ENCODE measurements at regions not wholly inside any gene's neighbourhood (a gene's known extent, or its start where the extent isn't known, plus 50 kb on each side); places are given as distances from the start of the nearest gene placed in this dataset.

GRCh38 chr11:19580646-19581045, 132.0 kb upstream of the NAV2 start:
- no peak overlapping the region for H3K4ac ChIP-seq (ENCODE audit: low read depth, low read length)
- no peak overlapping the region for H4K5ac ChIP-seq (ENCODE audit: low read depth, low read length)
- no peak overlapping the region for H2BK120ac ChIP-seq (ENCODE audit: low read depth, low read length)
- ATAC-seq (ENCODE audit: low read depth): no peak
- no peak overlapping the region for H2BK20ac ChIP-seq (ENCODE audit: low read depth, low read length)
- dilution Hi-C loops (cut with HindIII; ENCODE audit: low sequenced_read_pairs, unreplicated experiment): no loop called here
- in situ Hi-C loops (cut with MboI; ENCODE audit: low sequenced_read_pairs): no loop called here
- H3K4me2 ChIP-seq (ENCODE audit: low read depth, low read length): no peak overlapping the region
- ChIA-PET POLR2A (ENCODE audit: unreplicated experiment) (no interaction called here), CTCF (no interaction called here)
- peaks cover 20% of the 10 kb centered on the region for H3K4me1 ChIP-seq (ENCODE audit: control insufficient read depth, insufficient read depth, low read length)
- H3K14ac ChIP-seq (replicated peaks; ENCODE audit: low read depth, low read length): no peak overlapping the region
- no peak overlapping the region for H3K23ac ChIP-seq (ENCODE audit: low read depth, low read length)
- H3K36me3 ChIP-seq (ENCODE audit: control insufficient read depth, insufficient read depth, low read length): no peaks in the 10 kb centered on the region
- peaks cover 12% of the 10 kb centered on the region for H3K9me1 ChIP-seq (ENCODE audit: insufficient read depth, low read length)
- intact Hi-C loops (cut with micrococcal nuclease): no loop called here
- H4K8ac ChIP-seq (ENCODE audit: low read depth in 2 of 2, low read length in 2 of 2): no peak overlapping the region
- BruUV-seq (replicated peaks): no TSS peak
- H2AFZ ChIP-seq (replicated peaks; ENCODE audit: low read length, poor library complexity): no peak overlapping the region
- TF ChIP-seq CEBPB (IDR thresholded peaks at IDR 0.05; ENCODE audit: low read depth, low read length) (no peak), MAFK (IDR thresholded peaks at IDR 0.05; ENCODE audit: low read depth, low read length) (no peak), FOS (IDR thresholded peaks at IDR 0.05; ENCODE audit: low read depth, low read length) (no peak), POLR2A (IDR thresholded peaks at IDR 0.05; ENCODE audit: low read depth, low read length) (no peak), RAD21 (IDR thresholded peaks at IDR 0.05; ENCODE audit: low read length) (no peak), CHD1 (IDR thresholded peaks at IDR 0.05; ENCODE audit: low read depth, low read length) (no peak), NFE2L2 (IDR thresholded peaks at IDR 0.05; ENCODE audit: low read depth, low read length) (no peak), MAZ (IDR thresholded peaks at IDR 0.05; ENCODE audit: borderline replicate concordance, low read depth, low read length) (no peak), MXI1 (IDR thresholded peaks at IDR 0.05; ENCODE audit: borderline replicate concordance, low read depth, low read length) (no peak), SMC3 (IDR thresholded peaks at IDR 0.05; ENCODE audit: low read depth, low read length) (no peak), RCOR1 (IDR thresholded peaks at IDR 0.05; ENCODE audit: insufficient replicate concordance, low read length) (no peak), RFX5 (IDR thresholded peaks at IDR 0.05; ENCODE audit: low read depth, low read length) (no peak), USF2 (IDR thresholded peaks at IDR 0.05; ENCODE audit: low read depth, low read length) (no peak)
- TF ChIP-seq, protein P1, sequence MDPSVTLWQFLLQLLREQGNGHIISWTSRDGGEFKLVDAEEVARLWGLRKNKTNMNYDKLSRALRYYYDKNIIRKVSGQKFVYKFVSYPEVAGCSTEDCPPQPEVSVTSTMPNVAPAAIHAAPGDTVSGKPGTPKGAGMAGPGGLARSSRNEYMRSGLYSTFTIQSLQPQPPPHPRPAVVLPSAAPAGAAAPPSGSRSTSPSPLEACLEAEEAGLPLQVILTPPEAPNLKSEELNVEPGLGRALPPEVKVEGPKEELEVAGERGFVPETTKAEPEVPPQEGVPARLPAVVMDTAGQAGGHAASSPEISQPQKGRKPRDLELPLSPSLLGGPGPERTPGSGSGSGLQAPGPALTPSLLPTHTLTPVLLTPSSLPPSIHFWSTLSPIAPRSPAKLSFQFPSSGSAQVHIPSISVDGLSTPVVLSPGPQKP (IDR thresholded peaks at IDR 0.05; ENCODE audit: borderline replicate concordance, low read depth, low read length): no peak
- TF ChIP-seq, protein P2, sequence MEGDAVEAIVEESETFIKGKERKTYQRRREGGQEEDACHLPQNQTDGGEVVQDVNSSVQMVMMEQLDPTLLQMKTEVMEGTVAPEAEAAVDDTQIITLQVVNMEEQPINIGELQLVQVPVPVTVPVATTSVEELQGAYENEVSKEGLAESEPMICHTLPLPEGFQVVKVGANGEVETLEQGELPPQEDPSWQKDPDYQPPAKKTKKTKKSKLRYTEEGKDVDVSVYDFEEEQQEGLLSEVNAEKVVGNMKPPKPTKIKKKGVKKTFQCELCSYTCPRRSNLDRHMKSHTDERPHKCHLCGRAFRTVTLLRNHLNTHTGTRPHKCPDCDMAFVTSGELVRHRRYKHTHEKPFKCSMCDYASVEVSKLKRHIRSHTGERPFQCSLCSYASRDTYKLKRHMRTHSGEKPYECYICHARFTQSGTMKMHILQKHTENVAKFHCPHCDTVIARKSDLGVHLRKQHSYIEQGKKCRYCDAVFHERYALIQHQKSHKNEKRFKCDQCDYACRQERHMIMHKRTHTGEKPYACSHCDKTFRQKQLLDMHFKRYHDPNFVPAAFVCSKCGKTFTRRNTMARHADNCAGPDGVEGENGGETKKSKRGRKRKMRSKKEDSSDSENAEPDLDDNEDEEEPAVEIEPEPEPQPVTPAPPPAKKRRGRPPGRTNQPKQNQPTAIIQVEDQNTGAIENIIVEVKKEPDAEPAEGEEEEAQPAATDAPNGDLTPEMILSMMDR (conservative IDR thresholded peaks at IDR 0.05; ENCODE audit: low read depth, low read length): no peak
- H2AK9ac ChIP-seq (replicated peaks; ENCODE audit: low read depth, low read length, poor library complexity): no peak overlapping the region
- no peak overlapping the region for H3K56ac ChIP-seq (ENCODE audit: extremely low read depth, insufficient read depth, low read length)
- no peak overlapping the region for H3K4me3 ChIP-seq (ENCODE audit: insufficient read depth, low read depth, low read length)
- 0 out of 4 replicates have a peak, but pooled peaks cover 0 to 6% of the 10 kb centered on the region in 2 experiments for H3K79me1 ChIP-seq (ENCODE audit: low read depth in 1 of 2, low read length in 2 of 2)
- no CpG with 5 or more reads among the region's 1 CpG for WGBS, 2 experiments (ENCODE audit: extremely low coverage in 2 of 2, insufficient read length in 1 of 2)
- no peak overlapping the region for H3K27ac ChIP-seq (ENCODE audit: insufficient read depth, low read length)
- no peak overlapping the region for H3K9ac ChIP-seq (ENCODE audit: low read depth, low read length)
- no peak overlapping the region for H2AK5ac ChIP-seq (ENCODE audit: low read depth, low read length)
- H3K9me3 ChIP-seq (ENCODE audit: control insufficient read depth, insufficient read depth, low read length): no peaks in the 10 kb centered on the region
- no peaks in the 10 kb centered on the region for H4K20me1 ChIP-seq (ENCODE audit: insufficient read depth, low read length)
- no peak overlapping the region for H2BK15ac ChIP-seq (ENCODE audit: low read depth, low read length)
- H4K91ac ChIP-seq (ENCODE audit: insufficient read depth, low read depth, low read length): no peak overlapping the region
- no peaks in the 10 kb centered on the region for H3K27me3 ChIP-seq (ENCODE audit: control insufficient read depth, insufficient read depth, low read length)
- no peak overlapping the region for H3K18ac ChIP-seq (ENCODE audit: low read depth, low read length)
- no peak for DNase-seq
- H2BK5ac ChIP-seq (ENCODE audit: low read depth, low read length, poor library complexity, severe bottlenecking): no peak overlapping the region
